Osteocyte (in vitro differentiated cells): ENCODE measurements at regions not wholly inside any gene's neighbourhood (a gene's known extent, or its start where the extent isn't known, plus 50 kb on each side); places are given as distances from the start of the nearest gene placed in this dataset.

Experiments used
- DNase-seq: peaks from one replicate; pipeline ENCODE4 v3.0.0; 2021; ENCODE audit warnings: mixed read lengths; ENCODE audit not compliant: unreplicated experiment; ENCODE audit errors: extremely low spot score
- H3K27ac Mint-ChIP-seq: one replicate; pipeline ENCODE4 v1.8.0; 2021; ENCODE audit warnings: mild to moderate bottlenecking, mixed read lengths; ENCODE audit not compliant: unreplicated experiment
- H3K27me3 Mint-ChIP-seq: one replicate; pipeline ENCODE4 v1.8.0; 2021; ENCODE audit warnings: mixed read lengths; ENCODE audit not compliant: unreplicated experiment
- H3K36me3 Mint-ChIP-seq: one replicate; pipeline ENCODE4 v1.8.0; 2021; ENCODE audit warnings: mixed read lengths; ENCODE audit not compliant: unreplicated experiment
- H3K4me1 Mint-ChIP-seq: one replicate; pipeline ENCODE4 v1.8.0; 2021; ENCODE audit warnings: mixed read lengths; ENCODE audit not compliant: unreplicated experiment
- H3K4me3 Mint-ChIP-seq: one replicate; pipeline ENCODE4 v1.8.0; 2021; ENCODE audit warnings: mild to moderate bottlenecking, moderate library complexity, mixed read lengths; ENCODE audit not compliant: unreplicated experiment
- H3K9me3 Mint-ChIP-seq: one replicate; pipeline ENCODE4 v1.8.0; 2021; ENCODE audit warnings: mixed read lengths; ENCODE audit not compliant: unreplicated experiment
- TF ChIP-seq, protein P1 (sequence below): fragments of 200-600 bp; sonication (generic); IDR thresholded peaks from 2 replicates; pipeline ENCODE4 v1.5.0; 2021; ENCODE audit warnings: antibody characterized with exemption, mild to moderate bottlenecking, moderate library complexity

DNA sequence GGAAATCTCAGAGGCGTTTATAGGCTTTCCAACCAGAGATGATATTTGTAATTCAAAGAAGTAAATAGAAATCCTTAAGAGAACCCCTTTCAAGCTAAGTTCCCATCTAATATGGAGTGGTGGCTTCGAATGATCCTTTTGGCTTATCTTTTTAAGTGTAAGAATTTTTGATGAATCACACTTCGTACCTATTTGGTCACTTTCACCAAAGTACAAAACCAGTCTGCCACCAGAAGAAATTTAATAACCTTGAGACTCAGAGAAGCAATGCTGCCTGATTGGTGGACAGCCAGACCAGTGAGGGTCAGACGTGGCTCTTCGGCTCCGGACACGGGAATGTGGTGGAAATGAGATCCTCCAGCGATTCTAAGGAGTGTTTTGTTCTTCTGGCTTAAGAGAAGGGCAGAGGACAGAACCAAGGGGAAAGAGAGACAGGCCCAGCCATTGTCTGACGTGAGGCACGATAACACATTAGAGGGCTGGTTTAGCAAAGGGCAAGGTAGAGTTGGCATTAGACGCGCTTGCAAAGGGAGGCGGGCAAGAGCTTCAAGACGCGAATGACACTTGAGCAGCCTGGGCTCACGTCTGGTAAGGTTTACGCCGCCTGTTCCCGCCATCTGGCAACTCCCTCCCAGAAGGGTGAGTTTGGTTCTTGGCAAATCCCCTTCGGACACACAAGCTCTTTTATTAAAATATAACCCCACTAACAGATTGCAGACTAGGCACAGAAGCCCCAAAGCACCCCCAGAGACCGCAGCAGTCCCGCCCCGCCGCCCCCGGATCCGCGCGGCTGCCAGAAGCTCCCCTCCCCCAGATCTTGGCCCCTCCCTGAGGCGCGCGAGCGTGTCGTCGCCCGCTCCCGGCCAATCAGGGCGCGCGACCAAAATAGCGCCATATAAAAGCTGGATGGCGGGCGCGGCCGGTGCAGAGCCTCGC lies 50.0 kb upstream of the EZR start:
- Mint-ChIP-seq H3K27ac (peak overlapping the region; percentile 87), H3K36me3 (no peaks in the 10 kb centered on the region), H3K4me1 (peaks cover 10% of the 10 kb centered on the region), H3K27me3 (peaks cover 4% of the 10 kb centered on the region), H3K9me3 (no peaks in the 10 kb centered on the region), H3K4me3 (peak overlapping the region; percentile 73)
- TF ChIP-seq, protein P1, sequence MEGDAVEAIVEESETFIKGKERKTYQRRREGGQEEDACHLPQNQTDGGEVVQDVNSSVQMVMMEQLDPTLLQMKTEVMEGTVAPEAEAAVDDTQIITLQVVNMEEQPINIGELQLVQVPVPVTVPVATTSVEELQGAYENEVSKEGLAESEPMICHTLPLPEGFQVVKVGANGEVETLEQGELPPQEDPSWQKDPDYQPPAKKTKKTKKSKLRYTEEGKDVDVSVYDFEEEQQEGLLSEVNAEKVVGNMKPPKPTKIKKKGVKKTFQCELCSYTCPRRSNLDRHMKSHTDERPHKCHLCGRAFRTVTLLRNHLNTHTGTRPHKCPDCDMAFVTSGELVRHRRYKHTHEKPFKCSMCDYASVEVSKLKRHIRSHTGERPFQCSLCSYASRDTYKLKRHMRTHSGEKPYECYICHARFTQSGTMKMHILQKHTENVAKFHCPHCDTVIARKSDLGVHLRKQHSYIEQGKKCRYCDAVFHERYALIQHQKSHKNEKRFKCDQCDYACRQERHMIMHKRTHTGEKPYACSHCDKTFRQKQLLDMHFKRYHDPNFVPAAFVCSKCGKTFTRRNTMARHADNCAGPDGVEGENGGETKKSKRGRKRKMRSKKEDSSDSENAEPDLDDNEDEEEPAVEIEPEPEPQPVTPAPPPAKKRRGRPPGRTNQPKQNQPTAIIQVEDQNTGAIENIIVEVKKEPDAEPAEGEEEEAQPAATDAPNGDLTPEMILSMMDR = no peak
- peak; percentile 93 for DNase-seq
